SU-DHL-6 (cell line): ENCODE measurements at regions not wholly inside any gene's neighbourhood (a gene's known extent, or its start where the extent isn't known, plus 50 kb on each side); places are given as distances from the start of the nearest gene placed in this dataset.
"Not testable (repeated sequence)": the region's sequence is repeated elsewhere in the genome, so short reads cannot be mapped to it uniquely, and the experiment has no call there.

ENCODE experiments used
- CTCF ChIP-seq: fragments of 200-600 bp; sonication (generic); IDR thresholded peaks from one replicate; pipeline ENCODE4 v1.5.1; 2017; ENCODE audit warnings: antibody characterized with exemption, mild to moderate bottlenecking, low read length, moderate library complexity; ENCODE audit not compliant: insufficient read depth, poor library complexity, severe bottlenecking
- EZH2phosphoT487 ChIP-seq: fragments of 200-600 bp; sonication (generic), shearing (Covaris generic); conservative IDR thresholded peaks from 2 replicates; pipeline ENCODE4 v1.6.1; 2018; ENCODE audit warnings: mild to moderate bottlenecking, antibody characterized with exemption, low read length, moderate library complexity, mixed read lengths

GRCh38 chr2:111442767-111443454 lies 322.2 kb downstream of the BCL2L11 start:
- not testable (repeated sequence) for TF ChIP-seq CTCF, EZH2phosphoT487
